HPDE6-E6E7 (cell line): ENCODE measurements at regions not wholly inside any gene's neighbourhood (a gene's known extent, or its start where the extent isn't known, plus 50 kb on each side); places are given as distances from the start of the nearest gene placed in this dataset.
"Not testable (repeated sequence)": the region's sequence is repeated elsewhere in the genome, so short reads cannot be mapped to it uniquely, and the experiment has no call there.

ENCODE experiments used
- DNase-seq: peaks from one replicate; pipeline ENCODE4 v3.0.0; 2011; ENCODE audit warnings: missing footprints; ENCODE audit errors: extremely low spot score

- peak; percentile 20 for DNase-seq
Measured at GRCh38 chr14:56996721-56997399, 186.6 kb upstream of the OTX2 start.

- no peak for DNase-seq
Measured at GRCh38 chr14:56995010-56995409, 184.7 kb upstream of the OTX2 start.

- no peak for DNase-seq
Measured at GRCh38 chr14:56992332-56992820, 182.1 kb upstream of the OTX2 start.

GRCh38 chr14:56990991-56991627, 180.8 kb upstream of the OTX2 start:
- not testable (repeated sequence) for DNase-seq

GRCh38 chr14:56989359-56989758, 179.1 kb upstream of the OTX2 start:
- no peak for DNase-seq

- no peak for DNase-seq
Measured at GRCh38 chr14:56979936-56980335, 169.7 kb upstream of the OTX2 start.

- DNase-seq = no peak
Measured at GRCh38 chr14:56976211-56976610, 165.9 kb upstream of the OTX2 start.

GRCh38 chr14:56975521-56975920, 165.2 kb upstream of the OTX2 start:
- no peak for DNase-seq

GRCh38 chr14:56972948-56973347, 162.7 kb upstream of the OTX2 start:
- DNase-seq = no peak

- DNase-seq = no peak
Measured at GRCh38 chr14:56964895-56965294, 154.6 kb upstream of the OTX2 start.

GRCh38 chr14:56963381-56963780, 153.1 kb upstream of the OTX2 start:
- no peak for DNase-seq

- no peak for DNase-seq
Measured at GRCh38 chr14:56962444-56963080, 152.3 kb upstream of the OTX2 start.

- no peak for DNase-seq
Measured at GRCh38 chr14:56959869-56960268, 149.6 kb upstream of the OTX2 start.

- DNase-seq = no peak
Measured at GRCh38 chr14:56959121-56959520, 148.8 kb upstream of the OTX2 start.

GRCh38 chr14:56956182-56956581, 145.9 kb upstream of the OTX2 start:
- DNase-seq = no peak

GRCh38 chr14:56955745-56956144, 145.5 kb upstream of the OTX2 start:
- no peak for DNase-seq

GRCh38 chr14:56953884-56954283, 143.6 kb upstream of the OTX2 start:
- DNase-seq = no peak

- no peak for DNase-seq
Measured at GRCh38 chr14:56952766-56953473, 142.6 kb upstream of the OTX2 start.

- no peak for DNase-seq
Measured at GRCh38 chr14:56949828-56950227, 139.5 kb upstream of the OTX2 start.

GRCh38 chr14:56945291-56945690, 135.0 kb upstream of the OTX2 start:
- no peak for DNase-seq

- DNase-seq = no peak
Measured at GRCh38 chr14:56944397-56944796, 134.1 kb upstream of the OTX2 start.

GRCh38 chr14:56933446-56933845, 123.2 kb upstream of the OTX2 start:
- DNase-seq = no peak
